Pancreas (tissue), 10 donors: ENCODE measurements at regions not wholly inside any gene's neighbourhood (a gene's known extent, or its start where the extent isn't known, plus 50 kb on each side); places are given as distances from the start of the nearest gene placed in this dataset.

Experiments
- ATAC-seq, 4 donors: fragments of 200-7000 bp; cut with Tn5 transposase; one replicate each; pipeline versions ENCODE4 v1.8.0 to v1.9.1; 2020; ENCODE audit warnings: mild to moderate bottlenecking in 4 of 4, moderate library complexity in 4 of 4
- DNase-seq, 6 donors: peaks; one replicate each; pipeline ENCODE4 v3.0.0-alpha.2; 2020
- FAIRE-seq: peaks from 2 replicates; lab custom pipeline; 2012; peaks lifted over from hg19 to GRCh38; lab: Jason Lieb, UNC
- H3K27ac ChIP-seq, 4 donors: fragments of 200-600 bp; sonication (generic); 1 replicate in 3 of 4; 2 replicates in 1 of 4; pipeline versions ENCODE4 v1.5.0 to v1.8.0; 2020
- H3K27me3 ChIP-seq, 4 donors: fragments of 200-600 bp; one replicate each; pipeline ENCODE4 v1.8.0; 2021
- H3K36me3 ChIP-seq, 3 donors: fragments of 200-600 bp; sonication (generic) in 1 of 3; one replicate each; pipeline versions ENCODE4 v1.5.0 to v1.8.0; 2020 to 2021
- H3K4me1 ChIP-seq, 3 donors: fragments of 200-600 bp; one replicate each; pipeline ENCODE4 v1.8.0; 2021
- H3K4me3 ChIP-seq, 4 donors: fragments of 200-600 bp; sonication (generic) in 2 of 4; one replicate each; pipeline versions ENCODE4 v1.5.0 to v1.8.0; 2020 to 2021
- H3K9me3 ChIP-seq, 4 donors: fragments of 200-600 bp; one replicate each; pipeline ENCODE4 v1.8.0; 2021
- CTCF ChIP-seq, 4 donors: fragments of 200-600 bp; sonication (generic) in 3 of 4; IDR thresholded peaks; one replicate each; pipeline versions ENCODE4 v1.5.0 to v1.8.0; 2021; ENCODE audit warnings: antibody characterized with exemption in 4 of 4
- WGBS, 2 donors: extraction: QIAGEN DNeasy Blood & Tissue Kit; methylation state at CpG; one replicate each; pipeline ENCODE4 v1.1.7; 2013; 5-methylcytosine and 5-hydroxymethylcytosine counted together
- intact Hi-C, 3 donors: fragments of 100-400 bp; cut with DNase I; formaldehyde crosslinking; loops; one replicate each; pipeline versions ENCODE4 v1.11.1 to v1.14.2; 2022
- donor health status: healthy with polysubstance abuse.
- donor health status: DM: no; HTN: no; CAD: no; lungs with moderate emphysema.
- donor health status: DM: no; HTN: no; CAD: no.
- donor health status: control.
- donor health status: control.
- donor health status: Bipolar disorder and iron deficiency.
- donor health status: DM: yes; HTN: yes; CAD: no.
- donor health status: DM: no; HTN: no; CAD: no.
- donor health status: DM: no; HTN: no; CAD: no.
- donor health status: DM: yes; HTN: yes; CAD: no.

GRCh38 chr11:80432057-80432456, 991.2 kb upstream of the TENM4 start:
- H3K27ac ChIP-seq = no peak overlapping the region
- no peak overlapping the region for H3K4me3 ChIP-seq
- intact Hi-C loops = no loop called here
- no peak for FAIRE-seq
- no peaks in the 10 kb centered on the region for H3K9me3 ChIP-seq
- no peak for TF ChIP-seq CTCF (IDR thresholded peaks at IDR 0.05)
- 15 to 23% methylated on average over 2 of the region's 2 CpGs for WGBS, 2 donors
- H3K36me3 ChIP-seq = no peaks in the 10 kb centered on the region
- no peaks in the 10 kb centered on the region for H3K27me3 ChIP-seq
- no peaks in the 10 kb centered on the region for H3K4me1 ChIP-seq
- DNase-seq = no peak
- ATAC-seq = no peak

- DNase-seq (no peak), ATAC-seq (no peak), FAIRE-seq (no peak)
- Histone ChIP-seq H3K4me1 (no peaks in the 10 kb centered on the region), H3K4me3 (no peak overlapping the region), H3K27me3 (no peaks in the 10 kb centered on the region), H3K27ac (no peak overlapping the region), H3K9me3 (no peaks in the 10 kb centered on the region), H3K36me3 (no peaks in the 10 kb centered on the region)
- TF ChIP-seq CTCF (IDR thresholded peaks at IDR 0.05) = no peak
- 57 to 65% methylated on average over 2 of the region's 2 CpGs for WGBS, 2 donors
- intact Hi-C loops = no loop called here
Measured at GRCh38 chr11:80424012-80424695, 983.3 kb upstream of the TENM4 start.

- intact Hi-C loops = no loop called here
- no peaks in the 10 kb centered on the region for H3K36me3 ChIP-seq
- ATAC-seq (no peak), FAIRE-seq (no peak), DNase-seq (no peak)
- H3K9me3 ChIP-seq = no peaks in the 10 kb centered on the region
- H3K4me3 ChIP-seq = no peak overlapping the region
- no peaks in the 10 kb centered on the region for H3K27me3 ChIP-seq
- no peak overlapping the region for H3K27ac ChIP-seq
- H3K4me1 ChIP-seq = no peaks in the 10 kb centered on the region
- no peak for TF ChIP-seq CTCF (IDR thresholded peaks at IDR 0.05)
- WGBS, 2 donors = 32 to 43% methylated on average over 1 of the region's 1 CpG
Measured at GRCh38 chr11:80420374-80420773, 979.5 kb upstream of the TENM4 start.

- WGBS, 2 donors = 83 to 86% methylated on average over 2 of the region's 2 CpGs
- ATAC-seq (no peak), DNase-seq (no peak), FAIRE-seq (no peak)
- Histone ChIP-seq H3K27ac (no peak overlapping the region), H3K36me3 (no peaks in the 10 kb centered on the region), H3K4me1 (no peaks in the 10 kb centered on the region), H3K9me3 (no peaks in the 10 kb centered on the region), H3K27me3 (no peaks in the 10 kb centered on the region), H3K4me3 (no peak overlapping the region)
- intact Hi-C loops = no loop called here
- no peak for TF ChIP-seq CTCF (IDR thresholded peaks at IDR 0.05)
Measured at GRCh38 chr11:80417681-80418080, 976.9 kb upstream of the TENM4 start.

- Histone ChIP-seq H3K9me3 (no peaks in the 10 kb centered on the region), H3K27ac (no peak overlapping the region), H3K36me3 (no peaks in the 10 kb centered on the region), H3K4me3 (no peak overlapping the region), H3K4me1 (no peaks in the 10 kb centered on the region), H3K27me3 (no peaks in the 10 kb centered on the region)
- FAIRE-seq = no peak
- no peak for ATAC-seq
- intact Hi-C loops = no loop called here
- DNase-seq = no peak
- TF ChIP-seq CTCF (IDR thresholded peaks at IDR 0.05) = no peak
- 78 to 83% methylated on average over 2 of the region's 2 CpGs for WGBS, 2 donors
Measured at GRCh38 chr11:80415580-80415979, 974.8 kb upstream of the TENM4 start.
